ENCODE measurements at regions not wholly inside any gene's neighbourhood (a gene's known extent, or its start where the extent isn't known, plus 50 kb on each side); places are given as distances from the start of the nearest gene placed in this dataset.
"Not testable (repeated sequence)": the region's sequence is repeated elsewhere in the genome, so short reads cannot be mapped to it uniquely, and the experiment has no call there.

- TF ChIP-seq CTCF (IDR thresholded peaks at IDR 0.05; ENCODE audit: low read depth, low read length, missing control alignments): no peak
- H3K4me3 ChIP-seq (replicated peaks; ENCODE audit: low read depth, low read length): no peak overlapping the region
- no peak for DNase-seq (ENCODE audit: extremely low read depth, low read depth)
These were observed 136.7 kb downstream of the MMUT start for GRCh38 chr6:49326347-49326746.

GRCh38 chr6:49325891-49326290, 137.2 kb downstream of the MMUT start:
- no peak for TF ChIP-seq CTCF (IDR thresholded peaks at IDR 0.05; ENCODE audit: low read depth, low read length, missing control alignments)
- no peak for DNase-seq (ENCODE audit: extremely low read depth, low read depth)
- no peak overlapping the region for H3K4me3 ChIP-seq (replicated peaks; ENCODE audit: low read depth, low read length)

GRCh38 chr6:49322861-49323260, 140.2 kb downstream of the MMUT start:
- TF ChIP-seq CTCF (IDR thresholded peaks at IDR 0.05; ENCODE audit: low read depth, low read length, missing control alignments): no peak
- no peak for DNase-seq (ENCODE audit: extremely low read depth, low read depth)
- no peak overlapping the region for H3K4me3 ChIP-seq (replicated peaks; ENCODE audit: low read depth, low read length)

- H3K4me3 ChIP-seq (replicated peaks; ENCODE audit: low read depth, low read length): no peak overlapping the region
- DNase-seq (ENCODE audit: extremely low read depth, low read depth): no peak
- TF ChIP-seq CTCF (IDR thresholded peaks at IDR 0.05; ENCODE audit: low read depth, low read length, missing control alignments): no peak
These were observed 141.4 kb downstream of the MMUT start for GRCh38 chr6:49321561-49322072.

- no peak for DNase-seq (ENCODE audit: extremely low read depth, low read depth)
- H3K4me3 ChIP-seq (replicated peaks; ENCODE audit: low read depth, low read length): no peak overlapping the region
- no peak for TF ChIP-seq CTCF (IDR thresholded peaks at IDR 0.05; ENCODE audit: low read depth, low read length, missing control alignments)
These were observed 158.0 kb downstream of the MMUT start for GRCh38 chr6:49305010-49305409.

GRCh38 chr6:49304393-49304792, 158.7 kb downstream of the MMUT start:
- not testable (repeated sequence) for H3K4me3 ChIP-seq (replicated peaks; ENCODE audit: low read depth, low read length); DNase-seq (ENCODE audit: extremely low read depth, low read depth)

GRCh38 chr6:49300911-49301310, 162.1 kb downstream of the MMUT start:
- no peak for TF ChIP-seq CTCF (IDR thresholded peaks at IDR 0.05; ENCODE audit: low read depth, low read length, missing control alignments)
- DNase-seq (ENCODE audit: extremely low read depth, low read depth): no peak
- H3K4me3 ChIP-seq (replicated peaks; ENCODE audit: low read depth, low read length): no peak overlapping the region
